ENCODE measurements at regions not wholly inside any gene's neighbourhood (a gene's known extent, or its start where the extent isn't known, plus 50 kb on each side); places are given as distances from the start of the nearest gene placed in this dataset.

- no peaks in the 10 kb centered on the region for H3K9me2 ChIP-seq (replicated peaks; ENCODE audit: insufficient read depth)
- H3K9me3 ChIP-seq (ENCODE audit: low read depth), result no peaks in the 10 kb centered on the region
These were observed 290.4 kb upstream of the PDE4D start for GRCh38 chr5:60183881-60184280.

GRCh38 chr5:60178101-60178500 is 284.6 kb upstream of the PDE4D start:
- DNase-seq (ENCODE audit: low spot score), result no peak
- no peaks in the 10 kb centered on the region for H3K79me2 ChIP-seq
- no peak overlapping the region for H2AFZ ChIP-seq
- H3K4me1 ChIP-seq (ENCODE audit: insufficient read depth), result no peaks in the 10 kb centered on the region
- no peaks in the 10 kb centered on the region for H3K27me3 ChIP-seq
- H3K4me3 ChIP-seq, result no peak overlapping the region
- WGBS (ENCODE audit: low lambda C conversion rate, missing lambda C conversion rate), result 59% methylated on average over 1 of the region's 1 CpG
- H3K27ac ChIP-seq, result no peak overlapping the region
- no peaks in the 10 kb centered on the region for H4K20me1 ChIP-seq (ENCODE audit: insufficient read depth, poor library complexity, severe bottlenecking)
- no peak overlapping the region for H3K4me2 ChIP-seq
- TF ChIP-seq EZH2 (IDR thresholded peaks at IDR 0.05; ENCODE audit: borderline replicate concordance), result no peak
- H3K9me3 ChIP-seq (ENCODE audit: low read depth), result no peaks in the 10 kb centered on the region
- H3K9me2 ChIP-seq (replicated peaks; ENCODE audit: insufficient read depth), result no peaks in the 10 kb centered on the region
- H3K36me3 ChIP-seq (replicated peaks; ENCODE audit: insufficient read depth, low read depth), result no peaks in the 10 kb centered on the region

More at GRCh38 chr5:60183881-60184280, 290.4 kb upstream of the PDE4D start:
- H3K4me1 ChIP-seq (ENCODE audit: insufficient read depth), result no peaks in the 10 kb centered on the region
- H4K20me1 ChIP-seq (ENCODE audit: insufficient read depth, poor library complexity, severe bottlenecking), result no peaks in the 10 kb centered on the region
- no peak overlapping the region for H3K4me3 ChIP-seq
- no peak for DNase-seq (ENCODE audit: low spot score)
- no peak for TF ChIP-seq EZH2 (IDR thresholded peaks at IDR 0.05; ENCODE audit: borderline replicate concordance)
- no peak for TF ChIP-seq CTCF (IDR thresholded peaks at IDR 0.05; ENCODE audit: poor library complexity)
- no peak for TF ChIP-seq EZH2phosphoT487 (IDR thresholded peaks at IDR 0.05; ENCODE audit: low read depth, severe bottlenecking, unreplicated experiment)
- no peak overlapping the region for H2AFZ ChIP-seq
- H3K27ac ChIP-seq, result no peak overlapping the region
- no peak overlapping the region for H3K4me2 ChIP-seq
- H3K27me3 ChIP-seq, result no peaks in the 10 kb centered on the region
- H3K79me2 ChIP-seq, result no peaks in the 10 kb centered on the region
- 74% methylated on average over 1 of the region's 1 CpG for WGBS (ENCODE audit: low lambda C conversion rate, missing lambda C conversion rate)
- H3K36me3 ChIP-seq (replicated peaks; ENCODE audit: insufficient read depth, low read depth), result no peaks in the 10 kb centered on the region

GRCh38 chr5:60177596-60177995 is 284.1 kb upstream of the PDE4D start:
- H3K36me3 ChIP-seq (replicated peaks; ENCODE audit: insufficient read depth, low read depth), result no peaks in the 10 kb centered on the region
- H3K4me3 ChIP-seq, result no peak overlapping the region
- 63% methylated on average over 4 of the region's 4 CpGs for WGBS (ENCODE audit: low lambda C conversion rate, missing lambda C conversion rate)
- H3K9me3 ChIP-seq (ENCODE audit: low read depth), result no peaks in the 10 kb centered on the region
- TF ChIP-seq EZH2 (IDR thresholded peaks at IDR 0.05; ENCODE audit: borderline replicate concordance), result no peak
- no peak for TF ChIP-seq CTCF (IDR thresholded peaks at IDR 0.05; ENCODE audit: poor library complexity)
- no peak for TF ChIP-seq EZH2phosphoT487 (IDR thresholded peaks at IDR 0.05; ENCODE audit: low read depth, severe bottlenecking, unreplicated experiment)
- no peaks in the 10 kb centered on the region for H3K9me2 ChIP-seq (replicated peaks; ENCODE audit: insufficient read depth)
- H3K4me1 ChIP-seq (ENCODE audit: insufficient read depth), result no peaks in the 10 kb centered on the region
- H3K79me2 ChIP-seq, result no peaks in the 10 kb centered on the region
- no peaks in the 10 kb centered on the region for H4K20me1 ChIP-seq (ENCODE audit: insufficient read depth, poor library complexity, severe bottlenecking)
- DNase-seq (ENCODE audit: low spot score), result no peak
- no peak overlapping the region for H3K4me2 ChIP-seq
- no peak overlapping the region for H2AFZ ChIP-seq
- no peak overlapping the region for H3K27ac ChIP-seq
- H3K27me3 ChIP-seq, result no peaks in the 10 kb centered on the region

GRCh38 chr5:60173667-60174066 is 280.1 kb upstream of the PDE4D start:
- Histone ChIP-seq H2AFZ (no peak overlapping the region), H3K9me3 (ENCODE audit: low read depth) (no peaks in the 10 kb centered on the region), H4K20me1 (ENCODE audit: insufficient read depth, poor library complexity, severe bottlenecking) (no peaks in the 10 kb centered on the region), H3K4me3 (no peak overlapping the region), H3K27ac (no peak overlapping the region), H3K4me2 (no peak overlapping the region), H3K9me2 (replicated peaks; ENCODE audit: insufficient read depth) (no peaks in the 10 kb centered on the region), H3K27me3 (no peaks in the 10 kb centered on the region), H3K4me1 (ENCODE audit: insufficient read depth) (no peaks in the 10 kb centered on the region), H3K36me3 (replicated peaks; ENCODE audit: insufficient read depth, low read depth) (no peaks in the 10 kb centered on the region), H3K79me2 (no peaks in the 10 kb centered on the region)
- no peak for DNase-seq (ENCODE audit: low spot score)
- no peak for TF ChIP-seq EZH2phosphoT487 (IDR thresholded peaks at IDR 0.05; ENCODE audit: low read depth, severe bottlenecking, unreplicated experiment)
- TF ChIP-seq EZH2 (IDR thresholded peaks at IDR 0.05; ENCODE audit: borderline replicate concordance), result no peak
- TF ChIP-seq CTCF (IDR thresholded peaks at IDR 0.05; ENCODE audit: poor library complexity), result no peak
